ENCODE measurements at regions not wholly inside any gene's neighbourhood (a gene's known extent, or its start where the extent isn't known, plus 50 kb on each side); places are given as distances from the start of the nearest gene placed in this dataset.
"Not testable (repeated sequence)": the region's sequence is repeated elsewhere in the genome, so short reads cannot be mapped to it uniquely, and the experiment has no call there.

DNA sequence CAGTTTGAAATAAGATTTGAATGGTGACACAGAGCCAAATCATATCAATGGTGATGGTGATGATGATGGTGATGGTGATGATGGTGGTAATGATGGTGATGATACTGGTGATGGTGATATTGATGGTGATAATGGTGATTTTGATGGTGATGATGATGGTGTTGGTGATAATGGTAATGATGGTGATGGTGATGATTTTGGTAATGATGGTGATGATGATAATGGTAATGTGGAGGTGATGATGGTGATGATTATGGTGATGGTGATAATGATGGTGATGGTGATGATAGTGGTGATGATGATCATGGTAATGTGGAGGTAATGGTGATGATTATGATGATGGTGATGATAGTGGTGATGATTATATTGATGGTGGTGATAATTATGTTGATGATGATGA, 311.9 kb upstream of the SFSWAP start:
- peaks cover 0 to 11% (median 4%) of the 10 kb centered on the region in 4 donors for H3K9me3 ChIP-seq
- no peak overlapping the region for H3K27ac ChIP-seq
- TF ChIP-seq POLR2A (IDR thresholded peaks at IDR 0.05), result no peak
- TF ChIP-seq, protein P1, sequence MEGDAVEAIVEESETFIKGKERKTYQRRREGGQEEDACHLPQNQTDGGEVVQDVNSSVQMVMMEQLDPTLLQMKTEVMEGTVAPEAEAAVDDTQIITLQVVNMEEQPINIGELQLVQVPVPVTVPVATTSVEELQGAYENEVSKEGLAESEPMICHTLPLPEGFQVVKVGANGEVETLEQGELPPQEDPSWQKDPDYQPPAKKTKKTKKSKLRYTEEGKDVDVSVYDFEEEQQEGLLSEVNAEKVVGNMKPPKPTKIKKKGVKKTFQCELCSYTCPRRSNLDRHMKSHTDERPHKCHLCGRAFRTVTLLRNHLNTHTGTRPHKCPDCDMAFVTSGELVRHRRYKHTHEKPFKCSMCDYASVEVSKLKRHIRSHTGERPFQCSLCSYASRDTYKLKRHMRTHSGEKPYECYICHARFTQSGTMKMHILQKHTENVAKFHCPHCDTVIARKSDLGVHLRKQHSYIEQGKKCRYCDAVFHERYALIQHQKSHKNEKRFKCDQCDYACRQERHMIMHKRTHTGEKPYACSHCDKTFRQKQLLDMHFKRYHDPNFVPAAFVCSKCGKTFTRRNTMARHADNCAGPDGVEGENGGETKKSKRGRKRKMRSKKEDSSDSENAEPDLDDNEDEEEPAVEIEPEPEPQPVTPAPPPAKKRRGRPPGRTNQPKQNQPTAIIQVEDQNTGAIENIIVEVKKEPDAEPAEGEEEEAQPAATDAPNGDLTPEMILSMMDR (IDR thresholded peaks at IDR 0.05), result no peak
- DNase-seq, result no peak
- no peaks in the 10 kb centered on the region for H3K4me1 ChIP-seq
- H3K27me3 ChIP-seq, result no peaks in the 10 kb centered on the region
- H3K36me3 ChIP-seq, result no peaks in the 10 kb centered on the region
- H3K4me3 ChIP-seq, result no peak overlapping the region

- not testable (repeated sequence) for H3K4me1 ChIP-seq, H3K36me3 ChIP-seq, H3K27me3 ChIP-seq, H3K4me3 ChIP-seq, DNase-seq, H3K27ac ChIP-seq
- H3K9me3 ChIP-seq, result peaks cover 0 to 11% (median 4%) of the 10 kb centered on the region in 4 donors
These were observed 310.1 kb upstream of the SFSWAP start for GRCh38 chr12:131400668-131401294.

DNA sequence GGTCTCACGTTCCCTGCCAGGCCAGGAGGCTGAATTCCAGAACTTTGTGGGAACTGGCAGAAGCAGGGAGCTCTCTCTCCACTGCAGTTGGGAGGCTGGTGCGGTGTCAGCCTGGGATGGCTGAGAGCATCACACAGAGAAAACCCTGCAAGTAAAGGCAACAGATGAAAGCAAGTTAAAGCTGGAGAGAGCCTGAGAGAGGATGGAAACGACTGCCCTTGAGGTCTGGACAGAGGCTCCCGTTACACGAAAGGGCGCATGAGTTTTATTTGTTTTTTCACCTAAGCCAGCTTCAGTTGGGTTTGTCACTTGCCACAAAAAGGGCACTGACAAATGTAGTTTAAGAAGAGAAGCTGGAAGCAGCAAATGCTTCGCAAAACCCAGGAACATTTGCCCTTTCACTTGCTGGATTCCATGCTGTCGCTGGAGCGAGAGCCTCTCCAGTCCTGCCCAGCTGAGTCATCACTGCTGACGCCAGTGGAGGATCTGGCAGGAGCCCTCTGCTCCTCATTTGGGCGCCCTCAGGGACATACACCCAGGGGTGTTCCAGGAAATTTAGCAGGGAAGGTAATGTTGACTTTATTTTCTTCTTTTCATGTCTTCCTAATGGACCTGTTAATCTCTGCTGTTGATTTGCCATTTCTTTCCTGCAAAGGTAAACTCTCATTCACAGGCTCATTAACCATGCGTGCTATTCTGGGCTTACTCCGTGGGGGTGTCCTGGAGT, 308.8 kb upstream of the SFSWAP start:
- not testable (repeated sequence) for H3K4me1 ChIP-seq, H3K27me3 ChIP-seq, H3K36me3 ChIP-seq, DNase-seq, H3K4me3 ChIP-seq, H3K27ac ChIP-seq
- H3K9me3 ChIP-seq, result peaks cover 0 to 10% (median 4%) of the 10 kb centered on the region in 4 donors

DNA sequence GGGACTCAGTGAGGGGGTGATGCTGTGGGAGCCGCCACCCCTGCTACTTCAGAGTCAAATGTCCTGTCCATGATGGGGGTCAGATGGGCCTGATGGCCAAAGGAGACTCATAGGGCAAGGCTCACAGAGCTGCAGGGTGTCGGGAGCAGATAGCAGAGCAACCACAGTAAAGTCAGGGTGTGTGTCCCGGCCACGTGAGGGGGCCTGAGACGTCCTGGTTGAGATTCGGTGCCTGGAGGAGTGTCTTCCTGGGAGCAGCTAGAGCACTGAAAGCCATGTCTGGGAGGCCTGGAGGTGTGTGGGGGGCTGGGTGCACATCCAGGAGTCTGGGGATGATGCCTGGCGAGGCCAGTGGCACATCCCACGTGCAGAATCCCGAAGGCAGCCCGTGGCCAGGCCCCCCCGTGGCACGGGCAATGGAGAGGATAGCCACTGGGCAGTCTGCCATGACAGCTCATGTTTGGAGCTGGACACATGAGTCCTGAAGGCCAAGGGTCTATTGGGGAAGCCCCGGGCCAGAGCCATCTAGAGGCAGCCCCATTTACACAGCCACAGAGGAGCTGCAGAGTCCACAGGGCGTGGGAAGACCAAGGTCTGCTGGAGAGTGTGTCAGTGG, 308.0 kb upstream of the SFSWAP start:
- Histone ChIP-seq H3K36me3 (no peaks in the 10 kb centered on the region), H3K4me1 (no peaks in the 10 kb centered on the region), H3K9me3 (peaks cover 0 to 2% (median 0%) of the 10 kb centered on the region in 4 donors), H3K27ac (no peak overlapping the region), H3K27me3 (no peaks in the 10 kb centered on the region), H3K4me3 (no peak overlapping the region)
- TF ChIP-seq, protein P1 (IDR thresholded peaks at IDR 0.05), result no peak
- TF ChIP-seq POLR2A (IDR thresholded peaks at IDR 0.05), result no peak
- DNase-seq, result no peak

GRCh38 chr12:131403676-131404075, 307.2 kb upstream of the SFSWAP start:
- no peaks in the 10 kb centered on the region for H3K36me3 ChIP-seq
- no peak for DNase-seq
- no peak overlapping the region for H3K27ac ChIP-seq
- no peaks in the 10 kb centered on the region for H3K4me1 ChIP-seq
- H3K9me3 ChIP-seq, result no peaks in the 10 kb centered on the region
- no peaks in the 10 kb centered on the region for H3K27me3 ChIP-seq
- no peak overlapping the region for H3K4me3 ChIP-seq
- no peak for TF ChIP-seq POLR2A (IDR thresholded peaks at IDR 0.05)
- TF ChIP-seq, protein P1 (IDR thresholded peaks at IDR 0.05), result no peak

GRCh38 chr12:131404705-131405104, 306.2 kb upstream of the SFSWAP start:
- no peak for DNase-seq

More at GRCh38 chr12:131404705-131405104, 306.2 kb upstream of the SFSWAP start:
- no peaks in the 10 kb centered on the region for H3K27me3 ChIP-seq
- H3K36me3 ChIP-seq, result no peaks in the 10 kb centered on the region
- H3K27ac ChIP-seq, result no peak overlapping the region
- TF ChIP-seq POLR2A (IDR thresholded peaks at IDR 0.05), result no peak
- TF ChIP-seq, protein P1 (IDR thresholded peaks at IDR 0.05), result no peak
- no peaks in the 10 kb centered on the region for H3K9me3 ChIP-seq
- H3K4me3 ChIP-seq, result no peak overlapping the region
- no peaks in the 10 kb centered on the region for H3K4me1 ChIP-seq
